HG02970 (cell line): ENCODE measurements at regions not wholly inside any gene's neighbourhood (a gene's known extent, or its start where the extent isn't known, plus 50 kb on each side); places are given as distances from the start of the nearest gene placed in this dataset.

Experiments
- ATAC-seq: cut with Tn5 transposase; IDR thresholded peaks from one replicate; pipeline ENCODE4 v1.9.1; 2021; ENCODE audit warnings: mild to moderate bottlenecking, moderate library complexity, moderate number of reproducible peaks; ENCODE audit not compliant: unreplicated experiment, low FRiP score

- no peak for ATAC-seq
These were observed 139.3 kb downstream of the CXCL12 start for GRCh38 chr10:44245601-44245938.

- ATAC-seq: no peak
These were observed 139.9 kb downstream of the CXCL12 start for GRCh38 chr10:44244745-44245600.

- ATAC-seq: no peak
These were observed 140.9 kb downstream of the CXCL12 start for GRCh38 chr10:44243851-44244510.

GRCh38 chr10:44242826-44243225 is 142.1 kb downstream of the CXCL12 start:
- no peak for ATAC-seq

GRCh38 chr10:44242091-44242490 is 142.8 kb downstream of the CXCL12 start:
- no peak for ATAC-seq

GRCh38 chr10:44240584-44241205 is 144.2 kb downstream of the CXCL12 start:
- no peak for ATAC-seq

- ATAC-seq: no peak
These were observed 146.7 kb downstream of the CXCL12 start for GRCh38 chr10:44238212-44238611.

- ATAC-seq: no peak
These were observed 147.4 kb downstream of the CXCL12 start for GRCh38 chr10:44237364-44238049.

- ATAC-seq: no peak
These were observed 149.5 kb downstream of the CXCL12 start for GRCh38 chr10:44235363-44235762.

GRCh38 chr10:44234483-44234875 is 150.4 kb downstream of the CXCL12 start:
- ATAC-seq: no peak

- ATAC-seq: no peak
These were observed 151.1 kb downstream of the CXCL12 start for GRCh38 chr10:44233561-44234482.

GRCh38 chr10:44217274-44217820 is 167.6 kb downstream of the CXCL12 start:
- ATAC-seq: no peak

GRCh38 chr10:44216073-44216472 is 168.8 kb downstream of the CXCL12 start:
- no peak for ATAC-seq

- no peak for ATAC-seq
These were observed 175.1 kb downstream of the CXCL12 start for GRCh38 chr10:44209811-44210210.

GRCh38 chr10:44207160-44207559 is 177.7 kb downstream of the CXCL12 start:
- ATAC-seq: no peak

- no peak for ATAC-seq
These were observed 178.6 kb downstream of the CXCL12 start for GRCh38 chr10:44206127-44206818.

- ATAC-seq: no peak
These were observed 179.8 kb downstream of the CXCL12 start for GRCh38 chr10:44205067-44205466.

GRCh38 chr10:44203535-44203934 is 181.4 kb downstream of the CXCL12 start:
- ATAC-seq: no peak

GRCh38 chr10:44202952-44203351 is 181.9 kb downstream of the CXCL12 start:
- no peak for ATAC-seq
